Panc1 (cell line): ENCODE measurements at regions not wholly inside any gene's neighbourhood (a gene's known extent, or its start where the extent isn't known, plus 50 kb on each side); places are given as distances from the start of the nearest gene placed in this dataset.

Source experiments
- ATAC-seq: fragments of 200-7000 bp; cut with Tn5 transposase; 2 replicates; pipeline ENCODE4 v1.9.1; 2020; ENCODE audit warnings: mild to moderate bottlenecking, moderate library complexity
- BruUV-seq: library from RNA; stranded (reverse); fragments of 400-500 nt; replicated peaks from 2 replicates; lab custom pipeline; 2021; lab: Mats Ljungman, UMichigan
- CTCF ChIA-PET: fragments of 300-600 bp; sonication (Branson Sonifier 250); formaldehyde crosslinking; loops from one replicate; lab custom pipeline; 2022; ENCODE audit warnings: antibody characterized with exemption; lab: Charles Lee
- POLR2A ChIA-PET: fragments of 300-600 bp; sonication (Branson Sonifier 250); formaldehyde crosslinking; loops from one replicate; lab custom pipeline; 2022; ENCODE audit warnings: antibody characterized with exemption; lab: Charles Lee
- DNase-seq: peaks from one replicate; pipeline ENCODE4 v3.0.0-alpha.2; 2010; ENCODE audit warnings: low read depth, low spot score
- H3K27ac ChIP-seq: 2 replicates; pipeline ENCODE4 v1.5.1; 2011; ENCODE audit warnings: mild to moderate bottlenecking, low read length, inconsistent platforms
- H3K27me3 ChIP-seq: fragments of 200-500 bp; sonication (Bioruptor generic); 2 replicates; pipeline ENCODE4 v1.6.0; 2014; ENCODE audit warnings: low read length, inconsistent platforms; ENCODE audit not compliant: control insufficient read depth, insufficient read depth
- H3K36me3 ChIP-seq: fragments of 200-500 bp; sonication (Bioruptor generic); 2 replicates; pipeline ENCODE4 v1.5.1; 2014; ENCODE audit warnings: inconsistent platforms, mild to moderate bottlenecking, low read length, moderate library complexity; ENCODE audit not compliant: control insufficient read depth, insufficient read depth
- H3K4me1 ChIP-seq: 2 replicates; pipeline ENCODE4 v1.5.1; 2011; ENCODE audit warnings: inconsistent platforms, mild to moderate bottlenecking, low read length, moderate library complexity; ENCODE audit not compliant: control insufficient read depth, insufficient read depth
- H3K4me3 ChIP-seq, 2 experiments: 2 replicates each; pipeline ENCODE4 v1.5.1; 2011 to 2012; ENCODE audit warnings: low read depth in 2 of 2, low read length in 2 of 2, mild to moderate bottlenecking in 2 of 2, inconsistent platforms in 1 of 2, moderate library complexity in 1 of 2
- H3K9me3 ChIP-seq: fragments of 200-500 bp; sonication (Bioruptor generic); 2 replicates; pipeline ENCODE4 v1.5.1; 2014; ENCODE audit warnings: low read depth, mild to moderate bottlenecking, inconsistent platforms, low read length, moderate library complexity; ENCODE audit not compliant: control insufficient read depth, insufficient read depth
- POLR2AphosphoS5 ChIP-seq: IDR thresholded peaks from 2 replicates; pipeline ENCODE4 v1.6.1; 2012; ENCODE audit warnings: mild to moderate bottlenecking, low read depth, low read length, moderate library complexity
- REST ChIP-seq, 2 experiments: IDR thresholded peaks; 2 replicates each; pipeline ENCODE4 v1.6.1; 2011 to 2012; ENCODE audit warnings: low read depth in 2 of 2, control low read depth in 1 of 2, low read length in 1 of 2, mild to moderate bottlenecking in 1 of 2, moderate library complexity in 1 of 2; ENCODE audit not compliant: insufficient read depth in 1 of 2
- SIN3A ChIP-seq: IDR thresholded peaks from 2 replicates; pipeline ENCODE4 v1.6.1; 2012; ENCODE audit warnings: low read depth, mild to moderate bottlenecking, low read length, moderate library complexity, borderline replicate concordance; ENCODE audit not compliant: insufficient read depth
- TCF7L2 ChIP-seq: IDR thresholded peaks from 2 replicates; pipeline ENCODE4 v1.6.1; 2011; ENCODE audit warnings: mild to moderate bottlenecking, low read depth, low read length, inconsistent platforms
- in situ Hi-C: cut with HindIII; loops from 2 replicates; pipeline ENCODE4 v1.10.0; 2016; ENCODE audit warnings: low sequenced_read_pairs, low pct_unique_long_range_greater_than_20kb
- intact Hi-C: fragments of 100-400 bp; cut with micrococcal nuclease; formaldehyde crosslinking; loops from one replicate; pipeline ENCODE4 v1.10.0; 2022; ENCODE audit not compliant: unreplicated experiment
- TF ChIP-seq, protein P1 (sequence below): fragments of 450-650 bp; IDR thresholded peaks from 2 replicates; pipeline ENCODE4 v1.5.1; 2017; ENCODE audit warnings: mild to moderate bottlenecking

- intact Hi-C loops, result loop anchor here (10.0 kb wide), 1 partner anchor 459 kb away; no protein-coding TSS in a partner anchor
- no peak overlapping the region for H3K4me3 ChIP-seq
These were observed 626.9 kb downstream of the ZWINT start for GRCh38 chr10:55734112-55734511.

GRCh38 chr10:55704950-55705349 is 656.1 kb downstream of the ZWINT start:
- intact Hi-C loops, result no loop called here
- no TSS peak for BruUV-seq
- Histone ChIP-seq H3K27me3 (no peaks in the 10 kb centered on the region), H3K4me3 (no peak overlapping the region), H3K9me3 (no peaks in the 10 kb centered on the region), H3K36me3 (no peaks in the 10 kb centered on the region), H3K27ac (no peak overlapping the region), H3K4me1 (no peaks in the 10 kb centered on the region)
- no peak for ATAC-seq
- no peak for DNase-seq
- ChIA-PET POLR2A (no interaction called here), CTCF (no interaction called here)
- no peak for TF ChIP-seq POLR2AphosphoS5
- TF ChIP-seq REST (IDR thresholded peaks at IDR 0.05; ENCODE audit: insufficient read depth in 1 of 2, low read depth in 2 of 2, low read length in 1 of 2), result no peak
- TF ChIP-seq, protein P1, sequence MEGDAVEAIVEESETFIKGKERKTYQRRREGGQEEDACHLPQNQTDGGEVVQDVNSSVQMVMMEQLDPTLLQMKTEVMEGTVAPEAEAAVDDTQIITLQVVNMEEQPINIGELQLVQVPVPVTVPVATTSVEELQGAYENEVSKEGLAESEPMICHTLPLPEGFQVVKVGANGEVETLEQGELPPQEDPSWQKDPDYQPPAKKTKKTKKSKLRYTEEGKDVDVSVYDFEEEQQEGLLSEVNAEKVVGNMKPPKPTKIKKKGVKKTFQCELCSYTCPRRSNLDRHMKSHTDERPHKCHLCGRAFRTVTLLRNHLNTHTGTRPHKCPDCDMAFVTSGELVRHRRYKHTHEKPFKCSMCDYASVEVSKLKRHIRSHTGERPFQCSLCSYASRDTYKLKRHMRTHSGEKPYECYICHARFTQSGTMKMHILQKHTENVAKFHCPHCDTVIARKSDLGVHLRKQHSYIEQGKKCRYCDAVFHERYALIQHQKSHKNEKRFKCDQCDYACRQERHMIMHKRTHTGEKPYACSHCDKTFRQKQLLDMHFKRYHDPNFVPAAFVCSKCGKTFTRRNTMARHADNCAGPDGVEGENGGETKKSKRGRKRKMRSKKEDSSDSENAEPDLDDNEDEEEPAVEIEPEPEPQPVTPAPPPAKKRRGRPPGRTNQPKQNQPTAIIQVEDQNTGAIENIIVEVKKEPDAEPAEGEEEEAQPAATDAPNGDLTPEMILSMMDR, result no peak
- no peak for TF ChIP-seq TCF7L2
- TF ChIP-seq SIN3A, result no peak
- in situ Hi-C loops, result no loop called here

More at GRCh38 chr10:55734112-55734511, 626.9 kb downstream of the ZWINT start:
- ATAC-seq (no peak), DNase-seq (no peak)
- in situ Hi-C loops, result no loop called here
- no TSS peak for BruUV-seq
- no peaks in the 10 kb centered on the region for H3K36me3 ChIP-seq
- ChIA-PET POLR2A (no interaction called here), CTCF (no interaction called here)
- no peaks in the 10 kb centered on the region for H3K4me1 ChIP-seq
- H3K27me3 ChIP-seq, result no peaks in the 10 kb centered on the region
- H3K27ac ChIP-seq, result no peak overlapping the region
- TF ChIP-seq, protein P1, result no peak
- TF ChIP-seq SIN3A (no peak), TCF7L2 (no peak), REST (IDR thresholded peaks at IDR 0.05; ENCODE audit: insufficient read depth in 1 of 2, low read depth in 2 of 2, low read length in 1 of 2) (no peak), POLR2AphosphoS5 (no peak)
- H3K9me3 ChIP-seq, result no peaks in the 10 kb centered on the region
